NT2/D1 (cell line): ENCODE measurements at regions not wholly inside any gene's neighbourhood (a gene's known extent, or its start where the extent isn't known, plus 50 kb on each side); places are given as distances from the start of the nearest gene placed in this dataset.

ENCODE experiments used
- DNase-seq: peaks from one replicate; pipeline ENCODE4 v3.0.0-alpha.2; 2011; ENCODE audit warnings: low read depth, low spot score
- H3K27me3 ChIP-seq: 2 replicates; pipeline ENCODE4 v1.6.0; 2011; ENCODE audit warnings: mild to moderate bottlenecking; ENCODE audit not compliant: insufficient read length, insufficient read depth
- H3K36me3 ChIP-seq: 2 replicates; pipeline ENCODE4 v1.6.1; 2011; ENCODE audit warnings: mild to moderate bottlenecking, low read length, mixed read lengths; ENCODE audit not compliant: insufficient read depth, insufficient read length
- H3K4me1 ChIP-seq: 2 replicates; pipeline ENCODE4 v1.5.1; 2011; ENCODE audit not compliant: insufficient read depth, insufficient read length
- H3K4me3 ChIP-seq: 2 replicates; pipeline ENCODE4 v1.5.1; 2011; ENCODE audit warnings: low read depth; ENCODE audit not compliant: insufficient read length
- H3K9ac ChIP-seq: 2 replicates; pipeline ENCODE4 v1.6.0; 2011; ENCODE audit warnings: low read depth; ENCODE audit not compliant: insufficient read length
- H3K9me3 ChIP-seq: 2 replicates; pipeline ENCODE4 v1.5.1; 2011; ENCODE audit warnings: mild to moderate bottlenecking, low read length; ENCODE audit not compliant: insufficient read depth
- SUZ12 ChIP-seq: IDR thresholded peaks from 2 replicates; pipeline ENCODE4 v1.6.1; 2011; ENCODE audit not compliant: insufficient read length, insufficient read depth; ENCODE audit errors: extremely low read depth
- YY1 ChIP-seq: IDR thresholded peaks from 2 replicates; pipeline ENCODE4 v1.6.1; 2011; ENCODE audit not compliant: insufficient read length, insufficient read depth
- ZNF274 ChIP-seq: IDR thresholded peaks from 2 replicates; pipeline ENCODE4 v1.6.1; 2011; ENCODE audit warnings: mild to moderate bottlenecking, low read depth, low read length

GRCh38 chr11:106491751-106492150 lies 414.3 kb downstream of the AASDHPPT start:
- H3K9ac ChIP-seq, result no peak overlapping the region
- H3K27me3 ChIP-seq, result no peaks in the 10 kb centered on the region
- H3K4me3 ChIP-seq, result no peak overlapping the region
- no peaks in the 10 kb centered on the region; the same call in 1 of the 2 replicates for H3K9me3 ChIP-seq
- no peak for DNase-seq
- H3K36me3 ChIP-seq, result no peaks in the 10 kb centered on the region
- H3K4me1 ChIP-seq, result no peaks in the 10 kb centered on the region
- TF ChIP-seq ZNF274, result no peak

DNA sequence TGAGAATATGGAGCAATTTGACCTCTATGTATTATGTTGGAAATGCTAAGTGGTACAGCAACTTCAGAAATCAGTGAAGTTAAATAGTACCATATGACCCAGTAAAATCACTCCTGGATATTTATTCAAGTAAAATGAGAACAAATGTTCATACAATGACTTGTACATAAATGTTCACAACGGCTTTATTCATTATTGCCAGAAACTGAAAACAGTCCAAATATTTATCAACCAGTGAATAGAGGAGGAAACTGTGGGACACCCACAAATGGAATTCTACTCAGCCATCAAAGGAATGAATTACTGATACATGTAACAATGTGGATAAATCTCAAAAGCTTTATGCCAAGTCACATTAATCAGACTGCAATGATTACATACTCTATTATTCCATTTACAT lies 416.3 kb downstream of the AASDHPPT start:
- Histone ChIP-seq H3K9me3 (no peaks in the 10 kb centered on the region; the same call in 1 of the 2 replicates), H3K4me1 (no peaks in the 10 kb centered on the region), H3K36me3 (no peaks in the 10 kb centered on the region), H3K27me3 (no peaks in the 10 kb centered on the region), H3K9ac (no peak overlapping the region), H3K4me3 (no peak overlapping the region)
- no peak for DNase-seq
- no peak for TF ChIP-seq YY1
- TF ChIP-seq SUZ12, result no peak
- TF ChIP-seq ZNF274, result no peak

GRCh38 chr11:106495046-106495445 lies 417.6 kb downstream of the AASDHPPT start:
- H3K9me3 ChIP-seq, result no peaks in the 10 kb centered on the region
- H3K4me3 ChIP-seq, result no peak overlapping the region
- no peaks in the 10 kb centered on the region for H3K27me3 ChIP-seq
- H3K9ac ChIP-seq, result no peak overlapping the region
- no peaks in the 10 kb centered on the region for H3K4me1 ChIP-seq
- no peaks in the 10 kb centered on the region for H3K36me3 ChIP-seq
- TF ChIP-seq YY1 (no peak), SUZ12 (no peak), ZNF274 (no peak)
- no peak for DNase-seq

GRCh38 chr11:106496677-106497076 lies 419.2 kb downstream of the AASDHPPT start:
- Histone ChIP-seq H3K36me3 (no peaks in the 10 kb centered on the region), H3K4me1 (no peaks in the 10 kb centered on the region), H3K9ac (no peak overlapping the region), H3K4me3 (no peak overlapping the region), H3K27me3 (no peaks in the 10 kb centered on the region), H3K9me3 (no peaks in the 10 kb centered on the region)
- TF ChIP-seq SUZ12, result no peak
- TF ChIP-seq ZNF274, result no peak
- TF ChIP-seq YY1, result no peak
- DNase-seq, result no peak

DNA sequence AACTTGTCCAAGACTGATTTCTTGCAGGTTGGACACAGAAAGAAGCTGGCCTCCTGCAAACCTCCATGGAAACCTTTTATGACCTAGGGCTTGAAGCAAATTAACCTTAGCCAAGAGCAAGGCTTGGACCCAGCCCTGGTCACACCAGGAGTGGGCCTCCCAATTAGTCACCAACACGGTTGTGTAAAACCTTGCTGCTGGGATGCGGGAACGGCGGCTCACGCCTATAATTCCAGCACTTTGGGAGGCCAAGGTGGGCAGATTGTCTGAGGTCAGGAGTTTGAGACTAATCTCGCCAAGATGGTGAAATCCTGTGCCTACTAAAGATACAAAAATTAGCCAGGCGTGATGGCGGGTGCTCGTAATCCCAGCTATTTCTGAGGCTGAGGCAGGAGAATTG lies 419.9 kb downstream of the AASDHPPT start:
- no peaks in the 10 kb centered on the region for H3K9me3 ChIP-seq
- no peak overlapping the region for H3K4me3 ChIP-seq
- no peak overlapping the region for H3K9ac ChIP-seq
- H3K4me1 ChIP-seq, result no peaks in the 10 kb centered on the region
- no peaks in the 10 kb centered on the region for H3K27me3 ChIP-seq
- DNase-seq, result no peak
- H3K36me3 ChIP-seq, result no peaks in the 10 kb centered on the region
- TF ChIP-seq SUZ12 (no peak), YY1 (no peak), ZNF274 (no peak)

DNA sequence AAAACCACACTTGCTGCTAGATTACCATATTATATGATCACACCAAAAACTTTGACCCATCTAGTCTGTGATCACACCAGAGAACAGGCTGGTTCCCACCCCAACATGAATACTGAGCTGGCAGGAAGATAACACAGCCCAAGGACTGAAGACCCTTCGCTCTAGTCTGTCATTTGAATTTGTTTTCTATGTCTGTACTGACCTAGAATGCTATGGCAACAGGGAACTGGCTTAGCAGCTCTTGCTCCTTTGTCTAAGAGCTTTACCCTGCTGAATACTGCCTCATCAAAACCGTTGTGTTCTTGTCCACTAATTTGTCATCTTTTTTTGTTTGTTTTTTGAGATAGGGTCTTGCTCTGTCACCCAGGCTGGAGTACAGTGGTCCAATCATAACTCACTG lies 420.4 kb downstream of the AASDHPPT start:
- Histone ChIP-seq H3K4me3 (no peak overlapping the region), H3K36me3 (no peaks in the 10 kb centered on the region), H3K9ac (no peak overlapping the region), H3K27me3 (no peaks in the 10 kb centered on the region), H3K9me3 (no peaks in the 10 kb centered on the region), H3K4me1 (no peaks in the 10 kb centered on the region)
- TF ChIP-seq ZNF274, result no peak
- TF ChIP-seq SUZ12, result no peak
- no peak for TF ChIP-seq YY1
- DNase-seq, result no peak

DNA sequence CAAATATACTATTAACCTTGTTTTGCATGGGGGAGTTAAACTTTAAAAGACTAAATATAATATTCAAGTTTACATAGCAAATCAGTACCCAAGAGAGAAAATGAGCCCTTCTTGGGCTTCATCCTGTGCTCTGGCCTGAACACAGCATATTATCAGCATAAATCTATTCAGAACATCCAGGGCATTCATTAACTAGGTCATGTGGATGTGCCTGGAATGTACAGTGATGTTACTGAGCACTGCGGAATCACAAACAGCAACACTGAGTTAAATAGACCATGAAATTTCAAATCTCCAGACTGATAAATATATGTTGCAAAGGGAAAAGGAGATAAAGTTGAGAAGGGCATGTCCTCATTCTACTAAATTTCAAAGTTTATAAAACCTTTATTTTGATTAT lies 426.4 kb downstream of the AASDHPPT start:
- Histone ChIP-seq H3K9me3 (no peaks in the 10 kb centered on the region), H3K4me3 (no peak overlapping the region), H3K4me1 (no peaks in the 10 kb centered on the region), H3K36me3 (no peaks in the 10 kb centered on the region), H3K9ac (no peak overlapping the region), H3K27me3 (no peaks in the 10 kb centered on the region)
- no peak for TF ChIP-seq SUZ12
- no peak for TF ChIP-seq YY1
- no peak for TF ChIP-seq ZNF274
- no peak for DNase-seq

- H3K36me3 ChIP-seq, result no peaks in the 10 kb centered on the region
- no peaks in the 10 kb centered on the region for H3K4me1 ChIP-seq
- H3K27me3 ChIP-seq, result no peaks in the 10 kb centered on the region
- H3K9me3 ChIP-seq, result no peaks in the 10 kb centered on the region
- no peak overlapping the region for H3K4me3 ChIP-seq
- no peak for TF ChIP-seq ZNF274
- no peak for TF ChIP-seq YY1
- TF ChIP-seq SUZ12, result no peak
- DNase-seq, result no peak
- no peak overlapping the region for H3K9ac ChIP-seq
Observed at GRCh38 chr11:106507645-106508306, 430.3 kb downstream of the AASDHPPT start.
